Activated T-cell treated with anti-CD3 and anti-CD28 coated beads, Interleukin-2, amount 50 U/mL, for 24 hours (primary cell): ENCODE measurements at regions not wholly inside any gene's neighbourhood (a gene's known extent, or its start where the extent isn't known, plus 50 kb on each side); places are given as distances from the start of the nearest gene placed in this dataset.

Experiments
- DNase-seq: peaks from one replicate; pipeline ENCODE4 v3.0.0-alpha.2; 2020
- H3K27ac Mint-ChIP-seq: 2 replicates; pipeline ENCODE4 v1.8.0; 2020; ENCODE audit warnings: mild to moderate bottlenecking, mixed read lengths
- H3K27me3 Mint-ChIP-seq: 2 replicates; pipeline ENCODE4 v1.8.0; 2020; ENCODE audit warnings: mixed read lengths
- H3K36me3 Mint-ChIP-seq: 2 replicates; pipeline ENCODE4 v1.8.0; 2020; ENCODE audit warnings: low read depth, mixed read lengths
- H3K4me1 Mint-ChIP-seq: 2 replicates; pipeline ENCODE4 v1.8.0; 2020; ENCODE audit warnings: low read depth, mixed read lengths
- H3K4me3 Mint-ChIP-seq: 2 replicates; pipeline ENCODE4 v1.8.0; 2020; ENCODE audit warnings: mild to moderate bottlenecking, moderate library complexity, mixed read lengths
- H3K9me3 Mint-ChIP-seq: 2 replicates; pipeline ENCODE4 v1.8.0; 2020; ENCODE audit warnings: mixed read lengths

DNA sequence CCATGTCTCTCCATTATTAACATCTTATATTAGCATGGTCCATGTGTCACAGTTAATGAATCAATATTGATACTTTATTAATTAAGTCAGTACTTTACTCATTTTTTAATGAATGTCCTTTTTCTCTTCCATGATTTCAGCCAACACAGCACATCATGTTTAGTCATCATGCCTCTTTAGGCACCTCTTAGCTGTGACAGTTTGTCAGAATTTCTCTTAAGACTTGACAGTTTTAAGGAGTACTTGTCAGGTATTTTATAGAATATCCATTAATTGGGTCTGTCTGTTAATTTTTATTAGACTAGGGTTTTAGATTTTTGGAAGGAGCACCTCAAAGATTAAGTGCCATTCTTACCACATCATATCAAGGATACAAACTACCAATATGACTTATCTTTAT is 729.4 kb downstream of the HACE1 start:
- Mint-ChIP-seq H3K4me3 (no peak overlapping the region), H3K27me3 (no peaks in the 10 kb centered on the region), H3K4me1 (no peaks in the 10 kb centered on the region), H3K36me3 (no peaks in the 10 kb centered on the region), H3K9me3 (no peaks in the 10 kb centered on the region), H3K27ac (no peak overlapping the region)
- DNase-seq, result no peak

DNA sequence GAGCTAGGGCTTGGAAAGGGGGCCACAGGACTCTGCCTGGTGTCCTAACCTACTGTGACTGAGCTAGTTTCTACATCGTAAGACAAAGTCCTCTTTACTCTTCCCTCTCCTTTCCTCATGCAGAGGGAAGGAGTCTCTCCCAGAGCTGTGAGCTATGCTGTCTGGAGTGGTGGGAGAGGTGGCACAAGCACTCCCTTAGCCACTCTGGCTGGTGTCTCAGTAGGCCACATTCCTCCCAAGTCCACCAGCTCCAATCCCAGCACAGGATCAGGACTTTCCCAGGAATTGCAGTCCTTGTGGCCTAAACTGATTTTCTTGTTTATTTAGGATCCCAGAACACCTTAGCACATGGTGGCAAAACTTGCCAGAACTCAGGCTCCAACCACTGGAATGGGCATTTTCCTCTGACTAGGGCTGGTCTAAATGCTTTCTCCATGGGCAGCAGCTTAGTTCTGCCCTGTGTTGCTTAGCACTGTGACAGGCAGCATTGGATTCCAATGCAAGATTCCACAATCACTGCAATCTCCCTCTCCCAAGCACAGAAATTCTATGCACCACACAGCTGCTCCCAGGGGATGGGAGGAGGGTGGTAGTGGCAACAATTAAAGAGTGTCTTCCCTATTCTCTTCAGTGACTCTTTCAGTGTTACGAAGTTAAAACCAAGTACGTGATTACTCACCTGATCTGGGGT is 733.3 kb downstream of the HACE1 start:
- Mint-ChIP-seq H3K4me1 (no peaks in the 10 kb centered on the region), H3K27ac (no peak overlapping the region), H3K9me3 (peaks cover 11% of the 10 kb centered on the region), H3K36me3 (no peaks in the 10 kb centered on the region), H3K4me3 (no peak overlapping the region), H3K27me3 (no peaks in the 10 kb centered on the region)
- DNase-seq, result no peak

DNA sequence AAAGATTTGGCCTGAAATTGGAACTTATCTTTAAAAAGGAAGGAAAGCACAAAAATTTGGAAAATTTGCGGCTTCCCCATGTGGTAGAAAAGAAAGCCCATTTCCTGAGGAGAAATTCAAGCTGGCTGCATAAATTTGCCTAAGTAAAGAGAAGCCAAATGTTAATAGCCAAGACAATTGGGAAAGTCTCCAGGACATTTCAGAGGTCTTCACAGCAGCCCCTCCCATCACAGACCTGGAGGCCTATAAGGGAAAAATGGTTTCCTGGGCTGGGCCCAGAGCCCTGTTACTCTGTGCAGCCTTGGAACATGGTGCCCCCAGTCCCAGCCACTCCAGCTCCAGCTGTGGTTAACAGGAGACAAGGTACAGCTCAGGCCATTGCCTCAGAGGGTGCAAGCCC is 736.5 kb downstream of the HACE1 start:
- peaks cover 13% of the 10 kb centered on the region for H3K9me3 Mint-ChIP-seq
- no peak for DNase-seq
- H3K27ac Mint-ChIP-seq, result no peak overlapping the region
- H3K27me3 Mint-ChIP-seq, result no peaks in the 10 kb centered on the region
- H3K4me1 Mint-ChIP-seq, result no peaks in the 10 kb centered on the region
- no peaks in the 10 kb centered on the region for H3K36me3 Mint-ChIP-seq
- H3K4me3 Mint-ChIP-seq, result no peak overlapping the region

DNA sequence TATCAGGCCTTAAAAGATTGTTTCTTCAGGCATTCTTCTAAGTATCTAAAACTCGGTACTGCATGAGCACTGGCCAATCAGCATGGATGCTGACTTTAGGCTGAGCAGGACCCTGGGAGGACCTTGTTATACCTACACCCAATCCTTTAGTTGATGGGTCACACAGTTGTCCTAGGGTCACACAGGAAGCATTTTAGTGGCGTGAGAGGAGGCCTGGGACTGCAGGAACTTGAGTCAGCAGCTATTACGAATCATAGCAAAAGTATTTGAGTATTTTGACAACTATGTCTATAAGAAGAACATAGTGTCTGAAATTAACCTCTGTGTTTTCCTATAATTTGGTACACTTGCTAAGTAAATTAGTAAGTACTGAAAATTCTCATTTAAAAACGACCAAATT is 741.4 kb downstream of the HACE1 start:
- Mint-ChIP-seq H3K27ac (no peak overlapping the region), H3K9me3 (peaks cover 10% of the 10 kb centered on the region), H3K27me3 (no peaks in the 10 kb centered on the region), H3K4me3 (no peak overlapping the region), H3K36me3 (no peaks in the 10 kb centered on the region), H3K4me1 (no peaks in the 10 kb centered on the region)
- no peak for DNase-seq

GRCh38 chr6:104109806-104110205 is 749.9 kb downstream of the HACE1 start:
- H3K4me1 Mint-ChIP-seq, result no peaks in the 10 kb centered on the region
- H3K36me3 Mint-ChIP-seq, result no peaks in the 10 kb centered on the region
- no peak for DNase-seq
- no peak overlapping the region for H3K27ac Mint-ChIP-seq
- H3K4me3 Mint-ChIP-seq, result no peak overlapping the region
- H3K27me3 Mint-ChIP-seq, result no peaks in the 10 kb centered on the region
- H3K9me3 Mint-ChIP-seq, result peaks cover 2% of the 10 kb centered on the region

DNA sequence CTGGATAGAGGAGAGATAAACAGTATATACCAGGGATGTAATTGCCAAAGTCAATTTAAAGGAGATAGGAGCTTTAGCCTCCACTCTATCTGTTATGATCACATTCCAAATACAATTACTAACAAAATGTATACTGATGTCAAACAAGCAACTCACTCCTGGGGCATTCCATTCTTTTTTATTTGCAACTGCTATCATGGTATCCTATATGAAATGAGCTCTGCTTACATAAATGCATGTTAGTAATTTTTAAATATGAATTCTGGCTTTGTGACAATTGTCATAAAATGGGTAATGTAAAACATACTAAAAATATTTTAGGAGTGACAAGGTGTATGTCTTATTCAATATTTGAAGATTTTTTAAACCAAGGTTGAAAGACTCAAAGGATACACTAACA is 751.1 kb downstream of the HACE1 start:
- no peak for DNase-seq
- Mint-ChIP-seq H3K9me3 (peaks cover 2% of the 10 kb centered on the region), H3K4me1 (no peaks in the 10 kb centered on the region), H3K36me3 (no peaks in the 10 kb centered on the region), H3K4me3 (no peak overlapping the region), H3K27me3 (no peaks in the 10 kb centered on the region), H3K27ac (no peak overlapping the region)

DNA sequence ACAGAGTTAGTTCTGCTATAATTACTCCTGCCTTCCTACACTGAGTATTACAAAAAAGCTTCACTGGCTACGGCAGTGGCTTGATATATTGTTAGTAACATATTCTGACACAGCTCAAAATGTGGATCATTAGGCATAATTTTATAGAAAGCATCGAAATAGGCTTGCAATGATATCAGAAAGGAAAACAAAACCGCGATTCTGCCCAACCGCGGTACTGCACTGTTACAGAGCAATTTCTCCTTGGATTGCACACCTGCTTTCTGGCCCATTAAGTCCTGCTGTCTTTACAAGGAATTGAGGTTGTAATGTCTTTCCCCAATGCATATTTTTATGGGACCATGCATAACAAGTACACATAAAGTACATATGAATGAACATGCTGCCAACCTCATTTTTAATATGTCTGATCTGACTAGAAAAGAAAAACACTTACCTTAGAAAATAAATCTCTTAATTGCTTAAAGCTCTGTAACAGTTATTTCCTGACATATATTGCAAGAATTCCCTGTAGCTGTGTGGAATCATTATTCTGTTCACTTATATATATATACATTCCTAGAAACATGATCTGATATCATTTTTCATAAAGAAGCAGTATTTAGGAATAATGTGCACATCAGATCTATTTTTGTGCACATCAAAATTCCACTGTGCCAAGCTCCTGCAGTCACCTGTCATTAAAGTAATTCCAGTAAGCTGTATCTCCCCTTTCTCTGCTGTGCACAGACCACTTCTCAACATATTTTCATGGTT is 763.9 kb downstream of the HACE1 start:
- Mint-ChIP-seq H3K27ac (no peak overlapping the region), H3K4me1 (no peaks in the 10 kb centered on the region), H3K4me3 (no peak overlapping the region), H3K9me3 (peaks cover 4% of the 10 kb centered on the region), H3K36me3 (no peaks in the 10 kb centered on the region), H3K27me3 (no peaks in the 10 kb centered on the region)
- no peak for DNase-seq

DNA sequence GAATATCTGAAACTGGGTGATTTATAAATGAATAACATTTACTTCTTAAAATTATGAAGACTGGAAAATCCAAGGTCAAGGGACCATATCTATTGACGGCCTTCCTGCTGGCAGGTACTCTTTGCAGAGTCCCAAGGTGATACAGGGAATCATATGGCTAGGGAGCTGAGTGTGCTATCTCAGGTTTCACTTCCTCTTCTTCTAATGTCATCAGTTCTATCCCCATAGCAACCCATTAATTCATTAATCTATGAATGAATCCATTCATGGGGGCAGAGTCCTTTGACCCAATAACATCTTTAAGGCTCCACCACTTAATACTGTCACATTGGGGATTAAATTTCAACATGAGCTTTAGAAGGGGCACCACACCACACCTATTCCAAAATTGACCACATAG is 772.0 kb downstream of the HACE1 start:
- Mint-ChIP-seq H3K27ac (no peak overlapping the region), H3K9me3 (peaks cover 11% of the 10 kb centered on the region), H3K4me1 (no peaks in the 10 kb centered on the region), H3K4me3 (no peak overlapping the region), H3K36me3 (no peaks in the 10 kb centered on the region), H3K27me3 (no peaks in the 10 kb centered on the region)
- no peak for DNase-seq

- no peaks in the 10 kb centered on the region for H3K4me1 Mint-ChIP-seq
- H3K27ac Mint-ChIP-seq, result no peak overlapping the region
- DNase-seq, result no peak
- H3K36me3 Mint-ChIP-seq, result no peaks in the 10 kb centered on the region
- H3K27me3 Mint-ChIP-seq, result no peaks in the 10 kb centered on the region
- no peaks in the 10 kb centered on the region for H3K9me3 Mint-ChIP-seq
- H3K4me3 Mint-ChIP-seq, result no peak overlapping the region
Observed at GRCh38 chr6:104068281-104068680, 791.4 kb downstream of the HACE1 start.

DNA sequence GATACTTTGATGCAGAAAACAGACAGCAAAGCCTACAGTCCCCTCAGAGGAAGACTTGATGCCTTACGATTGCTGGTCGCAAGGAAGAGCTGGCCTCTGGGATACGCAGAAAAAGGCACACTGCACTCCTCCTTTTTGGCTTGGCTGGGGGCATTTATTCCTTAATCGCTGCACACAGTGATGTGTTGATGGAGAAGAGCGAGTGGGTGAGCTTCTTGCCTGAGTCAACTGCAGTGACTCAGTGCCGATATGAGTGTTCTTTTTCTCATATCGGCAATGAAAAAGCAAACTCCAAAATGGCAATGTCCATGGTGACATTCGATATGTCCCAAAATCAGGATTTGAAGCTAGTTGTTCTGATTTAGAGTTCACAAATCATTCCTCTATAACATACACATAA is 794.8 kb downstream of the HACE1 start:
- H3K27me3 Mint-ChIP-seq, result no peaks in the 10 kb centered on the region
- H3K27ac Mint-ChIP-seq, result no peak overlapping the region
- no peak for DNase-seq
- H3K36me3 Mint-ChIP-seq, result no peaks in the 10 kb centered on the region
- no peaks in the 10 kb centered on the region for H3K4me1 Mint-ChIP-seq
- no peaks in the 10 kb centered on the region for H3K9me3 Mint-ChIP-seq
- no peak overlapping the region for H3K4me3 Mint-ChIP-seq

DNA sequence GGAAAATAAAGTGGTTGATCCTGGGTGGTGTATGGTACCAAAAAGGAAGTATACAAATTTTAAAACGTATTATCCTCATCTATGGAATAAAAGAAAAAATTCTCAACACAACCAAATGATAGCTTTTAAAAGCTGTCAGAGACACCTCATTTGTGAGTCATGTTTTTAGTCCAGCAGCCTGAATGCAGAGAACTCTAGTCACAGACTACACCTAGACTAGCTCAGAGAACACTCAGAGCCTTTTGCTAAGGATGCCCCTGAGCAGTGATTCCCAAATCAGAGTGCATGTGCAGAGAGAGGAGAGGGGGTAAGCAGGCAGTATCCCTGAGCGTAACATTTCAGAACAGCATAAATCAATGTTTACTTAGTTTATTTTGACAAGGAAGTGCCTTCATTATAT is 809.3 kb downstream of the HACE1 start:
- Mint-ChIP-seq H3K36me3 (no peaks in the 10 kb centered on the region), H3K27me3 (no peaks in the 10 kb centered on the region), H3K4me1 (no peaks in the 10 kb centered on the region), H3K27ac (no peak overlapping the region), H3K9me3 (no peaks in the 10 kb centered on the region), H3K4me3 (no peak overlapping the region)
- no peak for DNase-seq

- Mint-ChIP-seq H3K4me3 (no peak overlapping the region), H3K27me3 (no peaks in the 10 kb centered on the region), H3K36me3 (no peaks in the 10 kb centered on the region), H3K4me1 (no peaks in the 10 kb centered on the region), H3K27ac (no peak overlapping the region), H3K9me3 (peaks cover 8% of the 10 kb centered on the region)
- DNase-seq, result no peak
Observed at GRCh38 chr6:104046426-104046825, 813.3 kb downstream of the HACE1 start.

GRCh38 chr6:104031346-104031745 is 828.4 kb downstream of the HACE1 start:
- no peak for DNase-seq
- Mint-ChIP-seq H3K27ac (no peak overlapping the region), H3K9me3 (peaks cover 1% of the 10 kb centered on the region), H3K27me3 (no peaks in the 10 kb centered on the region), H3K36me3 (no peaks in the 10 kb centered on the region), H3K4me3 (no peak overlapping the region), H3K4me1 (no peaks in the 10 kb centered on the region)

DNA sequence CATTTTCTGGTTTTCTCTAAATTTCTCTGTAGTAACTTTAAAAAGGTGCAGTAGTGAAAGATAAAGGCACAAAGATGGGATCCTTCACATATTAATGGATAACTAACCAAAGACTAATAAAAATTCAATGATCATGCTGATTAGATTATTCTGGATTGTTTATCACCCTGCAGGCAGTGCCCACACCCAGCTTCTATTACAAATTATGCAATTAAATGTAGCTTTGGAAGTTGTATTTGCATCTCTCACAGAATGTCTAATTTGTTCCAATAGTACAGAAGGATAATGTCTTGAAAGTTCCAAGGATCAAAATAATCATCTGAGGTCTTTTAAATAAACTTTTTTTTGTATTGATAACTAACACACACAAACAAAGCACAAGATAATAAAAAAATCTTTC is 837.6 kb downstream of the HACE1 start:
- Mint-ChIP-seq H3K36me3 (no peaks in the 10 kb centered on the region), H3K27me3 (no peaks in the 10 kb centered on the region), H3K27ac (no peak overlapping the region), H3K9me3 (no peaks in the 10 kb centered on the region), H3K4me3 (no peak overlapping the region), H3K4me1 (no peaks in the 10 kb centered on the region)
- no peak for DNase-seq

GRCh38 chr6:104019075-104019753 is 840.5 kb downstream of the HACE1 start:
- Mint-ChIP-seq H3K27me3 (no peaks in the 10 kb centered on the region), H3K4me3 (no peak overlapping the region), H3K4me1 (no peaks in the 10 kb centered on the region), H3K9me3 (no peaks in the 10 kb centered on the region), H3K27ac (no peak overlapping the region), H3K36me3 (no peaks in the 10 kb centered on the region)
- DNase-seq, result no peak
